DND-41 (cell line): ENCODE measurements at regions not wholly inside any gene's neighbourhood (a gene's known extent, or its start where the extent isn't known, plus 50 kb on each side); places are given as distances from the start of the nearest gene placed in this dataset.

Experiments used
- EZH2 ChIP-seq: IDR thresholded peaks from 3 replicates; pipeline ENCODE4 v1.6.1; 2012; ENCODE audit warnings: borderline replicate concordance, low read depth, mild to moderate bottlenecking, moderate library complexity, low read length, inconsistent platforms; ENCODE audit not compliant: severe bottlenecking
- TF ChIP-seq, protein P1 (sequence below): IDR thresholded peaks from 2 replicates; pipeline ENCODE4 v1.5.1; 2012; ENCODE audit warnings: borderline replicate concordance, low read length, moderate library complexity, mild to moderate bottlenecking; ENCODE audit not compliant: poor library complexity, severe bottlenecking; ENCODE audit errors: extremely low read depth

DNA sequence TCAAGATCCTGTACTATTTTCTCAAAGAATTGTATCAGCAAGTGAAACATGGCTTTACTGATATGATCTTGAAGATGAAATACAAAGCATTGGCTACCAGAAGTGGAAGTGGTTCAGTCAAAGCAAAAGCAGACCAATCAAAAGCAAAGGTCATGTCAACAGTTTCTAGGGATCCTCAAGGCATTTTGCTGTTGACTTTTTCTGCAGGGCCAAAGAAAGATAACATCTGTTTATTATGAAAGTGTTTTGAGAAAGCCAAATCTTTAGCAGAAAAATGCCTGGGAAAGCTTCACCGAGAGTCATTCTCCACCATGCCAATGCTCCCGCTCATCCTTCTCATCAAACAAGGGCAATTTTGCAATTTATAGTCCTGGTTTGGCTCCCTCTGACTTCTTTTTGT lies 90.3 kb upstream of the ACO1 start:
- TF ChIP-seq, protein P1, sequence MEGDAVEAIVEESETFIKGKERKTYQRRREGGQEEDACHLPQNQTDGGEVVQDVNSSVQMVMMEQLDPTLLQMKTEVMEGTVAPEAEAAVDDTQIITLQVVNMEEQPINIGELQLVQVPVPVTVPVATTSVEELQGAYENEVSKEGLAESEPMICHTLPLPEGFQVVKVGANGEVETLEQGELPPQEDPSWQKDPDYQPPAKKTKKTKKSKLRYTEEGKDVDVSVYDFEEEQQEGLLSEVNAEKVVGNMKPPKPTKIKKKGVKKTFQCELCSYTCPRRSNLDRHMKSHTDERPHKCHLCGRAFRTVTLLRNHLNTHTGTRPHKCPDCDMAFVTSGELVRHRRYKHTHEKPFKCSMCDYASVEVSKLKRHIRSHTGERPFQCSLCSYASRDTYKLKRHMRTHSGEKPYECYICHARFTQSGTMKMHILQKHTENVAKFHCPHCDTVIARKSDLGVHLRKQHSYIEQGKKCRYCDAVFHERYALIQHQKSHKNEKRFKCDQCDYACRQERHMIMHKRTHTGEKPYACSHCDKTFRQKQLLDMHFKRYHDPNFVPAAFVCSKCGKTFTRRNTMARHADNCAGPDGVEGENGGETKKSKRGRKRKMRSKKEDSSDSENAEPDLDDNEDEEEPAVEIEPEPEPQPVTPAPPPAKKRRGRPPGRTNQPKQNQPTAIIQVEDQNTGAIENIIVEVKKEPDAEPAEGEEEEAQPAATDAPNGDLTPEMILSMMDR = no peak
- TF ChIP-seq EZH2 = no peak
